GM23338 (cell line): ENCODE measurements at regions not wholly inside any gene's neighbourhood (a gene's known extent, or its start where the extent isn't known, plus 50 kb on each side); places are given as distances from the start of the nearest gene placed in this dataset.

Source experiments
- EZH2 ChIP-seq: fragments of 200-600 bp; sonication (generic); IDR thresholded peaks from one replicate; pipeline ENCODE4 v1.8.0; 2017; ENCODE audit warnings: antibody characterized with exemption, mild to moderate bottlenecking, low read depth; ENCODE audit not compliant: unreplicated experiment
- POLR2AphosphoS5 ChIP-seq: IDR thresholded peaks from 2 replicates; pipeline ENCODE4 v1.6.1; 2016; ENCODE audit warnings: antibody characterized with exemption, low read depth
- ZNF331 ChIP-seq: fragments of 250-450 bp; sonication (Bioruptor Pico); IDR thresholded peaks from 2 replicates; pipeline ENCODE4 v1.5.0; 2020; ENCODE audit warnings: low read depth, mild to moderate bottlenecking, moderate library complexity
- TF ChIP-seq, protein P1 (sequence below), 2 experiments: fragments of 200-600 bp in 1 of 2; sonication (generic) in 1 of 2; conservative IDR thresholded peaks; 2 replicates each; pipeline versions ENCODE4 v1.5.1 to v1.6.1; 2016 to 2017; ENCODE audit warnings: antibody characterized with exemption in 2 of 2, low read depth in 2 of 2, mild to moderate bottlenecking in 2 of 2, moderate library complexity in 1 of 2
- TF ChIP-seq, protein P2 (sequence below): IDR thresholded peaks from 2 replicates; pipeline ENCODE4 v1.6.1; 2016; ENCODE audit warnings: antibody characterized with exemption

DNA sequence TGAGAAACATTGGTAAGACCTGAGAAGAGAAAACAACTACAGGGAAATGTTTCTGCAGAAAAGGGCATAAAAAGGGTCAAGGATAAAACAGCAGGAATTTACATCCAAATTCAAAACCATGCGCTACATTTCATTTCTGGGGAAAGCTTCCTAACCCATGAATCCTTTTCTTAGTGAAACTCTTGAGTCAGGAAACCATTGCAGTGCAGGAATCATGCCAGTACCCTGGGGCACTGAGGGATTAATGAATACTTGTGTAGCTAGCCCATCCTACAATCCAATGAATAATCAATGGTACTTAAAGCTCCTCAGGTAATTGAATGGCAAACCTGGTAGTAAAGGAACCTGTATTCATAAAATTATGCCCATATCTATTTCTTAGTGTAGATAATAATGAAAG is 580.5 kb downstream of the TLE1 start:
- TF ChIP-seq, protein P1, sequence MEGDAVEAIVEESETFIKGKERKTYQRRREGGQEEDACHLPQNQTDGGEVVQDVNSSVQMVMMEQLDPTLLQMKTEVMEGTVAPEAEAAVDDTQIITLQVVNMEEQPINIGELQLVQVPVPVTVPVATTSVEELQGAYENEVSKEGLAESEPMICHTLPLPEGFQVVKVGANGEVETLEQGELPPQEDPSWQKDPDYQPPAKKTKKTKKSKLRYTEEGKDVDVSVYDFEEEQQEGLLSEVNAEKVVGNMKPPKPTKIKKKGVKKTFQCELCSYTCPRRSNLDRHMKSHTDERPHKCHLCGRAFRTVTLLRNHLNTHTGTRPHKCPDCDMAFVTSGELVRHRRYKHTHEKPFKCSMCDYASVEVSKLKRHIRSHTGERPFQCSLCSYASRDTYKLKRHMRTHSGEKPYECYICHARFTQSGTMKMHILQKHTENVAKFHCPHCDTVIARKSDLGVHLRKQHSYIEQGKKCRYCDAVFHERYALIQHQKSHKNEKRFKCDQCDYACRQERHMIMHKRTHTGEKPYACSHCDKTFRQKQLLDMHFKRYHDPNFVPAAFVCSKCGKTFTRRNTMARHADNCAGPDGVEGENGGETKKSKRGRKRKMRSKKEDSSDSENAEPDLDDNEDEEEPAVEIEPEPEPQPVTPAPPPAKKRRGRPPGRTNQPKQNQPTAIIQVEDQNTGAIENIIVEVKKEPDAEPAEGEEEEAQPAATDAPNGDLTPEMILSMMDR (conservative IDR thresholded peaks at IDR 0.05; ENCODE audit: low read depth in 2 of 2): no peak
- no peak for TF ChIP-seq POLR2AphosphoS5
- TF ChIP-seq ZNF331: no peak
- TF ChIP-seq, protein P2, sequence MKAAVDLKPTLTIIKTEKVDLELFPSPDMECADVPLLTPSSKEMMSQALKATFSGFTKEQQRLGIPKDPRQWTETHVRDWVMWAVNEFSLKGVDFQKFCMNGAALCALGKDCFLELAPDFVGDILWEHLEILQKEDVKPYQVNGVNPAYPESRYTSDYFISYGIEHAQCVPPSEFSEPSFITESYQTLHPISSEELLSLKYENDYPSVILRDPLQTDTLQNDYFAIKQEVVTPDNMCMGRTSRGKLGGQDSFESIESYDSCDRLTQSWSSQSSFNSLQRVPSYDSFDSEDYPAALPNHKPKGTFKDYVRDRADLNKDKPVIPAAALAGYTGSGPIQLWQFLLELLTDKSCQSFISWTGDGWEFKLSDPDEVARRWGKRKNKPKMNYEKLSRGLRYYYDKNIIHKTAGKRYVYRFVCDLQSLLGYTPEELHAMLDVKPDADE: no peak
- no peak for TF ChIP-seq EZH2
